ENCODE measurements at regions not wholly inside any gene's neighbourhood (a gene's known extent, or its start where the extent isn't known, plus 50 kb on each side); places are given as distances from the start of the nearest gene placed in this dataset.

GRCh38 chr6:154592199-154592860 lies 81.8 kb upstream of the CNKSR3 start:
- no peaks in the 10 kb centered on the region for H3K36me3 ChIP-seq
- no peaks in the 10 kb centered on the region for H3K27me3 ChIP-seq
- TF ChIP-seq CTCF (IDR thresholded peaks at IDR 0.05; ENCODE audit: low read depth, low read length) = no peak
- no peak overlapping the region for H3K4me3 ChIP-seq
- H3K9me3 ChIP-seq (ENCODE audit: low read depth) = no peaks in the 10 kb centered on the region
- DNase-seq (ENCODE audit: low read depth in 1 of 2, low spot score in 1 of 2) = no peak
- H3K27ac ChIP-seq = peak overlapping the region; percentile 78
- peaks cover 29% of the 10 kb centered on the region for H3K4me1 ChIP-seq (ENCODE audit: low read depth)

- H3K9me3 ChIP-seq (ENCODE audit: low read depth) = no peaks in the 10 kb centered on the region
- peak overlapping the region; percentile 78 for H3K27ac ChIP-seq
- H3K4me1 ChIP-seq (ENCODE audit: low read depth) = peaks cover 29% of the 10 kb centered on the region
- H3K4me3 ChIP-seq = no peak overlapping the region
- H3K27me3 ChIP-seq = no peaks in the 10 kb centered on the region
- peak in 1 of 2 donors; percentile 60 for DNase-seq (ENCODE audit: low read depth in 1 of 2, low spot score in 1 of 2)
- no peak for TF ChIP-seq CTCF (IDR thresholded peaks at IDR 0.05; ENCODE audit: low read depth, low read length)
- no peaks in the 10 kb centered on the region for H3K36me3 ChIP-seq
Measured at GRCh38 chr6:154593122-154593521, 82.6 kb upstream of the CNKSR3 start.

GRCh38 chr6:154594496-154595198 lies 84.2 kb upstream of the CNKSR3 start:
- DNase-seq (ENCODE audit: low read depth in 1 of 2, low spot score in 1 of 2) = no peak
- Histone ChIP-seq H3K27me3 (no peaks in the 10 kb centered on the region), H3K4me1 (ENCODE audit: low read depth) (peaks cover 29% of the 10 kb centered on the region), H3K27ac (no peak overlapping the region), H3K36me3 (no peaks in the 10 kb centered on the region), H3K4me3 (no peak overlapping the region), H3K9me3 (ENCODE audit: low read depth) (no peaks in the 10 kb centered on the region)
- TF ChIP-seq CTCF (IDR thresholded peaks at IDR 0.05; ENCODE audit: low read depth, low read length) = no peak

- Histone ChIP-seq H3K9me3 (ENCODE audit: low read depth) (no peaks in the 10 kb centered on the region), H3K4me1 (ENCODE audit: low read depth) (peaks cover 21% of the 10 kb centered on the region), H3K27ac (no peak overlapping the region), H3K4me3 (no peak overlapping the region), H3K36me3 (no peaks in the 10 kb centered on the region), H3K27me3 (no peaks in the 10 kb centered on the region)
- TF ChIP-seq CTCF (IDR thresholded peaks at IDR 0.05; ENCODE audit: low read depth, low read length) = no peak
- DNase-seq (ENCODE audit: low read depth in 1 of 2, low spot score in 1 of 2) = no peak
Measured at GRCh38 chr6:154595538-154595937, 85.1 kb upstream of the CNKSR3 start.

GRCh38 chr6:154596009-154596408 lies 85.5 kb upstream of the CNKSR3 start:
- TF ChIP-seq CTCF (IDR thresholded peaks at IDR 0.05; ENCODE audit: low read depth, low read length) = no peak
- Histone ChIP-seq H3K36me3 (no peaks in the 10 kb centered on the region), H3K27me3 (no peaks in the 10 kb centered on the region), H3K9me3 (ENCODE audit: low read depth) (no peaks in the 10 kb centered on the region), H3K27ac (no peak overlapping the region), H3K4me1 (ENCODE audit: low read depth) (peaks cover 19% of the 10 kb centered on the region), H3K4me3 (no peak overlapping the region)
- no peak for DNase-seq (ENCODE audit: low read depth in 1 of 2, low spot score in 1 of 2)

All from cardiac muscle cell (in vitro differentiated cells and primary cell).